Fibroblast of skin of right biceps (primary cell): ENCODE measurements at regions not wholly inside any gene's neighbourhood (a gene's known extent, or its start where the extent isn't known, plus 50 kb on each side); places are given as distances from the start of the nearest gene placed in this dataset.

ENCODE experiments used
- DNase-seq: peaks from one replicate; pipeline ENCODE4 v3.0.0-alpha.2; 2013

DNA sequence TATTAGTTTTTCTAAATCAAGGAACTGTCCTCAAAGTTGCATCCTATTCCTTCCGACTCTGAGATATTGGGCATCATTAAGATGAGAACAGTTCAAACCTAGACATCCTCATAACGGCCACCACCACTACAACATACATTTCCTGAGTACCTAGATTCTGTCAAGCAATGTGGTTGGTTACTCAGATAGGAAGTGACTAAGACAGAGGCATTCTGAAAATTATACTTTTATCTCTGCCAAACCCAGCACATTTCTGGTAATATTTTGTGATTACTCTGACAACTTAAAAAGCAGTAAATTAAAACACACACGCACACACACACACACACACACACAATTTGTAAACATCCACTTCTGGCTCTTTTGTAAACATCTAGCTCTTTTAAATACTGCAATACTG is 291.2 kb upstream of the MEOX2 start:
- peak; percentile 77 for DNase-seq

DNA sequence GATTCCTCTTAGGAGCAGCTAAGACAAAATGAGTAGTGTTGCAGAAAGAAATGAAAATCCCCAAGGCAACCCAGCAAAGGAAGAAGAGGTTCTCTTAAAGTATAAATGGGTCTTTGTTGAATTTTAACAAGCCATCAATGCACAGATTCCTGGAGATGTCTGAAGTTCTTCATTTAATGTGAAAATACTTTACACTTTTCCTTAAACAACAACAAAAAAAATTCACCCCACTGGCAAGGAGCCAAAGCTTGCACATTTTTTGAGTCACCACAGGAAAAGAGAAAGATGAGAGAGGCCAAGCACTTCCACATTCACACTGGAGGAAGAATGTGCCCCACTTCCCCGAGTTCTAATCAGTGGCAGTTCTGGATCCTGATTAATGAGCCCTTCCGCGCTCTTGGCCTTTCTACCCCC is 286.4 kb upstream of the MEOX2 start:
- peak; percentile 68 for DNase-seq

- DNase-seq, result no peak
Measured at GRCh38 chr7:15967551-15967950, 281.1 kb upstream of the MEOX2 start.

- DNase-seq, result no peak
Measured at GRCh38 chr7:15967121-15967520, 280.6 kb upstream of the MEOX2 start.

DNA sequence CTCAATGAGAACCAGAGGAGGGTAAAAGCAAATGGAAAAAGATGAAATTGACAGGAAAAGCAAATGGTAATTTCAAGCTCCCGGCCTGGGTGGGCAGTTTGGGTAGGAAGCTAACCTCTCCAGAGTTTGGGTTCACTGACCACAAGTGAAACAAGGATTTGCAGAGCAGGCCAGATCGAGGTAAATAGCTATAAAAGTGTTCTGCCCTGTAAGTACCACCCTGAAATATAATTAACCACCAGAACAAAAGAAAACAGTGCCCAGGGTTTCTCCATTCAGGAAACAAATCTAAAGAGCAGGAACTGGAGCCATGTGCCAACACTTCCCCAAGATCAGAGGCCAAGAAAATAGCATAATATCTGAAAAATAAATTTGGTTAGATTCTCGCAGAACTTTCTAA is 276.7 kb upstream of the MEOX2 start:
- DNase-seq, result no peak

GRCh38 chr7:15954671-15955354 is 268.3 kb upstream of the MEOX2 start:
- DNase-seq, result no peak

GRCh38 chr7:15950299-15950698 is 263.8 kb upstream of the MEOX2 start:
- no peak for DNase-seq

DNA sequence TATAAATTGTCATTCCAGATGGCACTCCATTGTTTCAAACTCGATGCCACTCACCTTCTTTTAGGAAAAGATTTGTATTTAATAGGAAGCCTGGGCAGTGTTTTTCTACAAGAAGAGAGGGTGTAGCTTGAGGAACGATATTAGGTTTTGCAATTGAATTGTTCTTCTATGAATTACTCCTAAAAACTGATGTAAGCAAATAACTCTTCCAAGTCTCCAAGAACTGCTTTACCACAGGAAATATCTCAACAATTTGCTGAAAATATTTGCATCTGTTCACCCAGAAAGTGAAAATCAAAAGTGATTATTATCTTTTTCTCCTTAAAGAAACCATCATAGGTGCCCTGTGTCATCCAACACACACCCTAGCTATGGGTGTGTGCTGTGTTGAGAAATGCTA is 261.3 kb upstream of the MEOX2 start:
- DNase-seq, result peak; percentile 32

DNA sequence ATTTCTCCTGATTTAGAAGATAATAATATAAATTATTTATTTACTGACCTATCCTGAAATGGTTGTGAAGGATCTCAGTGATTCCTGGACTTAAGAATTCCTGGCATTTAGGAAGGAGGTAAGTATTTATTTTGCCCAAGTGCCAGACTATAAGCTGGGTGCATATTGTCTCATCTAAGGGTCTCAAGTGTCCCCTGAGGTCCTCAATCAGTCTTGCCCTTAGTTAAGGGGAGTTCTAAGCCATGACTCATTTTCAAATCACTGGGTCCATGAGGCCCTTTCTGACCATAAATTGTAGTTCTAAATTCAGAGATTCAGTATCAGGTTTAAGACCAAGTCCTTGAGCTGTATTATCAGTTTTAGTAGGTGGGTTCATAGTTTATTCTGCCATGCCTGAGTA is 251.6 kb upstream of the MEOX2 start:
- DNase-seq, result peak; percentile 30

- DNase-seq, result peak; percentile 52
Measured at GRCh38 chr7:15937571-15937970, 251.1 kb upstream of the MEOX2 start.

DNA sequence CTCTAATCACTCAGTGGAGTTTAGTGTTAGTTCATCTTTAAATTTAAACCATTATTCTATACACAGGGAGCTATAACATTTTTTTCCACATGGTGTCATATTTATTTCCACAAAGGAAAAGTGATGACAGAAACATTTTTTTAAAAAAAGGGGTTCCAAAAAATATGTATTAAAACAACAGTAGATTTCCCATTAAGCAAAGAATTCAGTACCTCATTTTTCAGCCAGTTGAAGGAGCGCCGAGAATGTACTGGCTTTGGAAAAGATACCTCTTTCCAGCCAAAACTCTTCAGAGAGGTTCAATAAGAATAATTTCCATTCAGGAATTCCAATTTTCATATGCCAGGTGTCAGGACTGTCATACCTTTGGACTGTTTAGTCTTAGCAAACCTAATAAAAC is 250.5 kb upstream of the MEOX2 start:
- no peak for DNase-seq

DNA sequence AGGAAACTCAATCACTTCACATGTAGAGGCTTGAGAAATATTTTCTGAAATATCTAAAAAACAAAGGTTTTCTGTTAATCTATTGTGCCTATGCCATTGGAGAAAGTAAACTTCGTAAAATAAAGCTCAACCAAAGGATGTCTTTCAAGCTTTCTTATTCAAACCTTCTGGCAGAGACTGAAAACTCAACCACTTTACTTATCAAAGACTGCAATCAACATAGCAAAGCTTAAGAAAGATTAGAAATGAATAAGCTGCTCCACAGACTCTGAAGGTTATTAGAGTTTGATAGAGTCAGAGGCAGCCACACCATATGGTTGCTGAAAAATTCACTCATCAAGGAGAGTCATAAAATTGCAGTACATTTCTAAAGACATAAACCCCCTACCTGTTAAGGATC is 245.8 kb upstream of the MEOX2 start:
- no peak for DNase-seq

- no peak for DNase-seq
Measured at GRCh38 chr7:15929411-15929810, 242.9 kb upstream of the MEOX2 start.

- DNase-seq, result no peak
Measured at GRCh38 chr7:15925608-15926007, 239.1 kb upstream of the MEOX2 start.

DNA sequence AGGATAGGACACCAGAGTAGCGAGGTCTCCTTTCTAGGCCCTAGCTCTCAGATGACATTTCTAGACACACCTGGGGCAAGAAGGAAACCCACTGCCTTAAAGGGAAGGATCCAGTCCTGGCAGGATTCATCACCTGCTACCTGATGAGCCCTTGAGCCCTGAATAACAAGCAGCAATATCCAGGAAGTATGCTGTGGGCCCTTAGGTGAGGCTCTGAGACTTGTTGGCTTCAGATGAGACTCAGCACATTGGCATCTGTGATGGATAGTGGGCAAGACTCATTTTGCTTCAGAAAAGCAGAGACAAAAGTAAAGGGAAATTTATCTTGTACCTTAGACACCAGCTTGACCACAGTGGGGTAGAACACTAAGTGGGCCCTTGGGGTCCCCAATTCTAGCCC is 238.4 kb upstream of the MEOX2 start:
- no peak for DNase-seq

GRCh38 chr7:15922002-15922401 is 235.5 kb upstream of the MEOX2 start:
- DNase-seq, result no peak

- DNase-seq, result peak; percentile 66
Measured at GRCh38 chr7:15921576-15921975, 235.1 kb upstream of the MEOX2 start.

DNA sequence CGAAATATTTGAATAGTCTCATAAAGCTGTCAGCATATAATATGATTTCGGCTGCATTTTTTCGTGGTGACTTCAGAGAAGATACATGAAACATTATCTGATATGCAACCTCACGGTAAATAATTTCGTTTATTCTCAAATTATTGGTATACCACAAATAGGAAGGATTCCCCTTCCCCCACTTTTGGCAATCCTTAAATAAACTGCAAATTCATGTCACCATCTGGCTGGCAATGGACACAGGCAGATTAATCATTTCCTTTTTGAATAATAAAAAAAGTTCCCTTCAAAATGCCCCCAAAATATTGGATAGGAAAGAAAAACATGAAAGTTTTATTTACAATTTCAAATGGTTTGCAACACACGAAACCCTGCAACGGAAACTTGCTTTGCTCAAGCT is 234.5 kb upstream of the MEOX2 start:
- no peak for DNase-seq

GRCh38 chr7:15916681-15917380 is 230.3 kb upstream of the MEOX2 start:
- DNase-seq, result peak; percentile 46

- DNase-seq, result peak; percentile 56
Measured at GRCh38 chr7:15915686-15916293, 229.3 kb upstream of the MEOX2 start.

DNA sequence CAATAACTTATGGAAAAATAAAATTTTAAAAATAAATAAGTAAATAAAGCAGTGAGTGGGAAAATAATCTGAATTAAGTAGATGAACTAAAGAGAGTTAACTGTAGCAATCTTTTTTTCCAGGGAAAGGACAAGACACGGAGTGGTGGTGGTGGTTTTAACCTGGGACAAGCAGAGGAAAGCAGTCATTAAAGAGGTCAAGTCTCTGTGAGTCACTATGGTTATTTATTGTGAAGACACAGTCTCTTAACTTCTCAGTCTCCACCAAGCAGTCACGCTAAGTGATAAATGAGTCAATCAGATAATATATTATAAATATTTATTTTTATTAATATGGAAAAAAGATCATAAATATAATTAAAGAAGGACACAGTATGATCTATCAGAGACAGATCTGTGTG is 228.1 kb upstream of the MEOX2 start:
- no peak for DNase-seq

GRCh38 chr7:15906436-15906835 is 220.0 kb upstream of the MEOX2 start:
- no peak for DNase-seq

DNA sequence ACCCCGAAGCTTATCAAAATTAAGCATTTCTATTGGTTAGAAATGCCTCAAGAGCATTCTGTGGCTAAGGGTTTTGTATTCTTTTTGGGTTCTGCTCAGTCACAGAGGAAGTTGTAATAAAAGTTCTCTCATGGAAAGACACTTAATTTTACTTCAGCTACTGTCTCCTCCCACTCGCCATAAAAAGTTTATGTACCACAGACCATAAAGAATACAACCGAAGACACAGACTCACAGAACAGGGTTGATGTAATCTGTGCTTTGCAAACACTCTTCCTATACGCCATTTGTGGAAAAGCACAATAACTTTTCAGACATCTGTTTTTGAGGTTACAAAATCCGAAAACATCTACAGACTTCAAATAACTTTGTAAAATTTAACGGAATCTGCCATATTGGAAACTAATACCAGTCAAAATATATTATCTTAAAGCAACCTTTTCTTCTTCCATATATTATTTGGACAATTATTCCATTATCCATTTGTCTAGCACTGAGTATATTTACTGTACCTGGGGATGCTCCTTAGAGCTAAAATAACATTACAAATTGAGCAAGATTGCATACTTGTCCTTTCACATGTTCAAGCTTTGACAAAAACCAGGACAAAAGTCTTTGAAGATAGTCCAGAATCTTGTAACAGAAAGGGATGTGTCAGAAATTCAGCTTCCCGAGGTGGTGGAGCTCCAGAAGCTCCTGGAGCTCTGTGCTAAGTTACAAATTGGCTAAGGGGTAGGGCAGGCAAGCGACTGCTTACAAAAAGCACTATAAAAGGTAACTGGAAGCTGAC is 219.0 kb upstream of the MEOX2 start:
- no peak for DNase-seq
